HG02610 (cell line): ENCODE measurements at regions not wholly inside any gene's neighbourhood (a gene's known extent, or its start where the extent isn't known, plus 50 kb on each side); places are given as distances from the start of the nearest gene placed in this dataset.

Source experiments
- ATAC-seq: cut with Tn5 transposase; IDR thresholded peaks from one replicate; pipeline ENCODE4 v1.9.1; 2021; ENCODE audit warnings: mild to moderate bottlenecking, moderate library complexity; ENCODE audit not compliant: unreplicated experiment

- ATAC-seq: no peak
Measured at GRCh38 chr16:85370543-85370880, 242.6 kb upstream of the GSE1 start.

DNA sequence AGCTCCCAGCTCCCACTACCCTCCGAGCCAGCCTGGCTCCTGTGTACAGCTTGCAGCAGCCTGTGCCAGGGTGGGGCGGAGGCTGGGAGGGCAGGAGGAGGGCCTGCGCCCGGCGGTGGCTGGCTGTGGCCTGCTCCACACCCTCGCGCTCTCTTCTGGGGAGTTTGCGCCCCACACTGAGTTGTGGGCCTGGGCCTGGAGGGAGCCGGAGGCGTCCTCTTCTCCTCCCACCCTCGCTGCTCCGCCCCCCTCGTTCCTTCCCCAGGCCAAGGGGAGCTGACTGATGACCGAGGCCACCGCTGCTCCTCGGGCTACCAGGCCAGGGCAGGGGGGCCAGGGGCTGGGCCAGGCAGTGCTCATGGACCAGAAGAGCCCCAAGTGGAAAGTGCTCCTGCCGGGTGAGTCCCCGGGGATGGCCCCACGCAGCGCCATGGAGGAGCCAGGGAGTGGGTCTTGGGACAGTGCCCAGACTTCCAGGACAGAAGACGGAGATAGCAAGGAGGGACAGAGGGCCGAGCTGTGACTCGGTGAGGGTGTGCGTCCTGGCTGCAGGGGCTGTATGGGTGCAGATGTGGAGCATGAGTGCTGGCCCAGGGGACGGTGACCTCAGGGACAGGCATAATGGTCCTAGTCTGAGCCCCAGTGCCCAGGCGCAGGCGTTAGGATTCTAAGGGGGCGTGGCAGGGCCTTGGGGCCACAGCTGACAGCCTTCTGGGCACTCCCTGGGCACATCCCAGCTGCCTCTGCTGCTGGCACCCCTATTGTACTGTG lies 242.1 kb upstream of the GSE1 start:
- no peak for ATAC-seq

DNA sequence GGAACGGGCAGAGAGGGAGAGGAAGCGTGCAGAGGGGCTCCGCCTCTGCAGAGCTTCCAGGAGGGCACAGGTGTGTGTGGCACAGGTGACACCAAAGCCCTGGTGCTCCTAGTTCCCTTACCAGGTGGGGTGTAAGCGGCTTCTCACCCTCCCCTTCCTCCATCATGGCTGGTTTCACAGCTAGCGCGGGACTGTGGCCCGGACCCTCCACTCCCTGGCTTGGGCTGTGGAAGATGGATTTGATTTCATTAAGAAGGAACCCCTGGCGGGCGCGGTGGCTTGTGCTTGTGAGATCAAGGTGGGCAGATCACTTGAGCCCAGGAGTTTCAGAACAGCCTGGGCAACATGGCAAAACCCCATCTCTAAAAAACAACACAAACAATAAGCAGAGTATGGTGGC lies 241.2 kb upstream of the GSE1 start:
- no peak for ATAC-seq

- ATAC-seq: no peak
Measured at GRCh38 chr16:85372627-85373372, 240.3 kb upstream of the GSE1 start.

GRCh38 chr16:85373741-85374570 lies 239.2 kb upstream of the GSE1 start:
- ATAC-seq: no peak

DNA sequence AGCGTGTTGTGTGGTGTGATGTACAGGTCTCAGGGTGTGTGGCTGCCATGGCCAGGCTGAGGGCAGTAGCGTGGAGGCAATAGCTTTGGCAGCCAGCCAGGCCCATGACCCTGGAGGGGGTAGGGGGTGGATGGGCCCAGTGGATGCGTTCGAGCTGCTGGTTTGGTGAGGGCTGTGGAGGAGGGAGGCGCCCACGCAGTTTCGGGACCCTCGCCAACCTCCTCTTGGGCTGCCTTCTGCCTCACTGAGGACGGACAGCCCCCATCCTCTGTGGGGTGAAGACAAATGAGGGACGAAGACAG lies 238.6 kb upstream of the GSE1 start:
- ATAC-seq: no peak

DNA sequence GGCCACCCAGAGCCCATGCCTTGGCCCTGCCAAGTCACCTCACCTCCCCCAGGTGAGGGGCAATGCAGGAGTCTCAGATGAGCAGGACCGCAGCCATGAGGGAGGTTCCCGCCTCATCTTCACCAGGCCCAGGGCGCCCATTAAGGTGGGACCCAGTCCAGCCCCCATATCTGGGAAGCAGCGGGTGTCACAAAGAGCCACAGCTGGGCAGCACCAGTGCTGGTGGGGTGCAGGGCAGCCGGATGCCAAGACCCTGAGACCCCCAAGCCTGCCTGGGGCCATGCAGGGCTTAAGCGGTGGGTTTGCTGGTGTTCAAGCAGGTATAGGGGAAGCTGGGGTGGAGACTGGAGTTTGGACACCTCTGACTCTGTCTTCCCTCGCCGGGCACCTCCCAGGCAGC lies 237.8 kb upstream of the GSE1 start:
- ATAC-seq: no peak

DNA sequence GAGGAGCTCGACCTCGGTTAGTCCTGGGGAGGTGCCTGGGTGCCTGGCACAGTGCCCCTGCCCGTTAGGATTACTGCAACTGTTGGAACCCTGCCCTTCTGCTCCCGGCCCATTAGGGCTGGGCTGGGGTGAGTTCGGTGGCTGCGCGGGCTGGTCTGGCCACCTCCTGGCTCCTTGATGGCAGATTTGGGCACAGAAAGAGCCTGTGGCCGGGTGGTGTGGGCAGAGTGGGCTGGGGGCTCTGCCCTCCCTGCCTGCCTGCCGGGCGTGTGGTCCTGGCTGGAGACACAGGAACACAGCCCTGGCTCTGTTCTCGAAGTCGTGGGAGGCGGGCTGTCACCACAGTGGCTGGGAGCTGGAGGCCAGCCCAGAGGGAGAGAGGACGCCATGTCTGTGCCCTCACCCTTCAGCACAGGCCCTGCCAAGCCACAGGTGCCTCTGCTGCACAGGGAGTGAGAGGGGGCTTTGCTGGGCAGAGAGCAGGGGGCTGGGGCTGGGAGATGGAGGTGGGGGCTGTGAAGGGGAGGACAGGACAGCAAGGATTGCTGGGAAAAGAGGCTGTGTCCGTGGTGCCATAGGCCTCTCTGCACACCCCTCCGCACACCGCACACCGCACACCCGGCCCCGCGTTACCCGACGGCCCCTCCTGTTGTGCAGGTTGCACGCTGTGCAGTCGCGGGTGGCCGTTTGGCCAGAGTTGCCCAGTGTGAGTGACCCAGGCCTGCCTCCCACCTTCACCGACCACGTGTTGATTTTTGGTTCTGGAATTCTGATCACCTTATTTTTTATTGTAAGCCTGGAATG lies 236.6 kb upstream of the GSE1 start:
- no peak for ATAC-seq

DNA sequence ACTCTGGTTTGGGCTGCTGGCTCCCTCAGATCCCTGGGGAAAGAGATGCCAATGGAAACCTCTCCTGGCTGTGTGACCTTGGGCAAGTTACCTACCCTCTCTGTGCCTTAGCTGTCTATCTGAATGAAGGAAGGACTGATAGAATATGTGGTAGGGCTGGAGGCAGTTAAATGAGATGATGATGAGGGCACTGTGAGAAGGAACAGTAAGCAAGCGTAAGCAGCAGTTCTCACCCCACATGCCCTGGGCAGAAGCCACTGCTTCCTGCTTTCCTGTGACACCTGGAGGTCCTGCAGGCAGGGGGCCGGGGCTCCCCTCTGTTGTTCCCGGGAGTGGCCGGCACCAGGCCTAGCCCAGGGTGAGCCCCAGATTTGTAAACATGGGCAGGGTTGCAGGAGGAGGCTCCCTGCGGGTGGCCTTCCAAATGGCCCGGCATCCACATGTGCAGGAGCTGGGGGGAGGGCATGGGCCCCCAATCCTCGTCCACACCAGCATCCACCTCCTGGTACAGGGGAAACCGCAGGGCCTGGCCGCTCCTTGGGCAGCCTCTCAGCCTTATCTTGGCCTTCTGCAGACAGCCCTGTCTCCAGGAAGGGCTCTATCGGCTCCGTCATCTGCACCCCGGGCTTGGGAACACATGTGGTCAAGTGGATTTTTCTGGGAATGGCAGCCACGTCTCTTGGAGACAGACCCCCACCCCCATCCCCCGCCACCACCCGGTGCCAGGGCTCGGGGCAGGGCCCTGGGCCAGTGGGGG lies 235.6 kb upstream of the GSE1 start:
- ATAC-seq: no peak

DNA sequence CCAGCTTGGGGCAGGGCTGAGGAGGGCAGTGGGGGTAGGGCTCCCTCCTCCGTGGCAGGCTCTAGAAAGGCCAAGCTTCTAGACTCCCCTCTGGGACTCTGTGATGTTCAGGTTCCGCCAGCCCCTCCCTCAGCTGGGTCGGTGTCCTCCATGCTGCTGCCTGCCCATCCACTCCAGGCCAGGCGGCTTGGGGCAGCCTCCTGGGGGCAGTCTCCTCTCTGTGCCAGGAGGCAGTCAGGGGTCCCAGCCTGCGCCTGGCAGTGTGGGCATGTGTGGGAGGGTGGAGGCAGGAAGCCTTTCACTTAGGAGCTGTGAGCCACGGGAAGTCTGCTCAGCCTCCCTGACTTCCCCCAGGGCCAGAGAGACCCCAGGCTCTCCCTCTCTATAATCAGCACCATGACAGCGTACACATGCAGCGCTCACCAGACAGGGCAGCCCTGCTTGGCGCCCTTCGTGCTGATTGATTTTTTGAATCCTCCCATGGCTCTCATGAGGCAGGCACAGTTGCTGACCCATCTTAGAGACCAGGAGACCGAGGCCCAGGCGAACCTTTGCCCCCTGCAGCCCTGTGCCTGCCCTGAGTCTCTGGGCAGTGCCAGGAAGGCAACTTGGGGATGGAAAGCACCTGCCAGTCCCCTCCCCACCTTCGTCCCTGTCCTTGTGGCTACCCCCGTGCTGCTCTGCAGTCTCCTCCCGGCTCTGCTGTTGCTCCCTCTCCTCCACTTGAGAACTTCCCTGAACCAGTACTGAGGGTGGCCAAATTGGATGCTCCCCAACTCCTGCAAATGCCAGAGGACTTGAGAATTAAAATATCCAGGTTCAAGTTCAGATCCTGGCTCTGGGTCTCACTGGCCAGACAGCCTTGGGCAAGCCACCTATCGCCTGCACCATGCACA lies 234.7 kb upstream of the GSE1 start:
- no peak for ATAC-seq

DNA sequence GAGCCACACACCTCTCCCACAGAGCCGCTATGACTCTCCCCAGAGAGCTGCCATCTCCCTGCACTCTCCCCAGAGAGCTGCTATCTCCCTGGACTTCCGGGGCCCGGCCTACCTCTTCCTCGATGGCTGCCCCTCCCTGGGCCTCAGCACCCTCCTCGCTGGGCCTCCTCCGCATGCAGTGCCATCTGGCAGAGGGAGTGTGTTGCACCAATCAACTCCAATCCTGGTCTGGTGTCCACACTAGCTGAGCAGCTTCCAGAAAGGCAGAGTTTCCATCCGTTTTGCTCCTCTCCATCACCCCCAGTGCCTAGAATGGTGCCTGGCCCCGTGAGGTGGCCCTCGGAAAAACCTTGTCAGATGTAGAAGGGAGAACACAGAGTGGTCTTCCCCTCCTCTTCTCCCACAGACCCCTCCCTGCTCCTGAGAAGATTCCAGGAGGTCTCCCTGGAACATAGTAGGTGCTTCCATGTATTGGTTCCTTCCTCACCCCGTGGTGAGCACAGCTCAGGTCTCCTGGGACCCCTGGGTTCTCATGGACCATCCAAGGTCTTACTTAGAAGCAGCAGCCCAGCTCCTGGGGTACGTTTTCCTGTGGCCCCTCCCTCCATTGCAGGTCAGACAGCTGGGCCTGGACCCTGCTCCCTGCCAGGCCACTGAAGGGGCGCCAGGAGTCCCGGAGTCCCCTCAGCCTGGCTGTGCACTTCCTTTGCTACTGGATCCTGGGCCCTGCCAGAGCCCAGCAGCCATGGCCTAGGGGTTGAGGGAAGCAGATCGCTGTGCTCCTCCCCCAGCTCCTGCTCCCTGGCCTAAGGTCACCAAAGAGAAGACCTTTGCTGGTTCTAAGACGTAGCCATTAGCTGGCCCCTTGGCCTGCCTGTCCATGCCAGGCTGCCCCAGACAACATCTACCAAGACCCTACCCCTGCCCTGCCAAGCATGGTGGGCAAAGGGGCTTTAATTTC lies 233.8 kb upstream of the GSE1 start:
- ATAC-seq: no peak

GRCh38 chr16:85380002-85380395 lies 233.1 kb upstream of the GSE1 start:
- ATAC-seq: no peak

DNA sequence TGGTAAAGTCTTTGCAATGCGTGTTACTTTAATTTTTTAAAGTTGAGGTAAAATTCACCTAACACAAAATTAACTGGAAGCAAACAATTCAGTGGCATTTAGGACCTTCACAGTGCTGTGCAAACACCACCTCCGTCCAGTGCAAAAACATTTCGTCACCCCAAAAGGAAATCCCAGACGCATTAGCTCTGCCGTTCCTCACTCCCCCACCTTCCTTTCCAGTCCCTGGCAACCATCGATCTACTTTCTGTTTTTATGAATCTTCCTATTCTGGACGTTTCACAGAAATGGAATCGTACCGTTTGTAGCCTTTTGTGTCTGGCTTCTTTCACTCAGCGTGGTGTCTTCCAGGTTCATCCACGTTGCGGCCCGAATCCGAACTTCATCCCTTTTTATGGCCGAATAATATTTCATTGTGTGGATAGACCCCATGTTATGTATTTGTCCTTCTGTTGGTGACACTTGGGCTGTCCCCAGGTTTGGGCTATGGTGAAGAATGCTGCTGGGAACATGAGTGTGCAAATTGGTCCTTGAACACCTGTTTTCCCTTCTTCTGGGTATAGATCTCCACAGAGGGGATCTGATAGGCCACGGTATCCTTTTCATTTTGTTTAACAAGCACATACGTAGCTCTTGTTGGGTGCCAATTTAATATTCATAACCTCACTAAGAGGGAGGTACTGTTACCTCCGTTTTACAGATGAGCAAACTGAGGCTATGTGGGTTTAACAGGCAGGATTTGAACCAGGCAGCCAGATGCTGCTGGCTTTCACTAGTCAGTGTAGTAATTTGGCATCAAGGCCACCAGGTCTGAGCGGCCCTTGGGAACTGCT lies 232.0 kb upstream of the GSE1 start:
- ATAC-seq: no peak

DNA sequence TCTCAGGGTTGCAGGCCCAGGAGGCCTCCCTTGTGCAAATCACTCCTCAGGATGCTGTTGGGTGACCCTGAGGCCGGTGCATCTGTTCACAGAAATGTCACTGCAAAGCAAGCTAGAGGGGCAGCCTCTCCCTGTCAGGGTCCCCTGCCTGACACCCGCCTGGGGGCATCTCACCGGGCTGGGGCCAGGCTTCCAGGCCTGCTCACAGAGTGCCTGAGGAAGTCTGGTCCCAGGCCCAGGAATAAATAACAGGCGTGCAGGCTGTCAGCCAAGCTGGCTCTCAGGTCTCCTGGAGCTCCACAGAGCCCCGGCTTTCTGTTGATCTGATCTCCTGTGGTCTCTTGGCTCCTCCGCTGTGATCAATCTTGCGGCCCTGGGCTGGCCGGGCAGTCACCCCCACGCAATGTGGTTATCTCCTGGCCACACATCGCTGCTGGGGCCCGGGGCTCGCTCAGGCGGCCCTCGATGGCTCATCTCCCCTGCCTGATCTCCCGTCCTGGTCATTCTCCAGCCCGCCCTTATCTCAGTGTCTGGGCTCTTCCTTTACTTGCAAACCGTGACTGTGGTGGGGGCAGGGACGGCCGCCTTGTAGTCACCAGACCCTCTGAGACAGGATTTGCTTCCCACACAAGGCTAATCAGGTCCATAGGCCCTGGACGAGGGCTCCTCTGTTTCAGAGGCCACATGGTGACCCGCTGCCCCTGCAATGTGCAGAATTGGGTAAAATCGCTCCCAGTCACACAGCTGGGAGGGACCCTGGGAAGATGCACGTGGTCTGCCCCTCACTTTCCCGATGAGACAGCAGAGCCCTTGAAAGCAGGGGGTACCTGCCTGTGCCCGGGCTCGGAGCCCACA lies 231.2 kb upstream of the GSE1 start:
- no peak for ATAC-seq

DNA sequence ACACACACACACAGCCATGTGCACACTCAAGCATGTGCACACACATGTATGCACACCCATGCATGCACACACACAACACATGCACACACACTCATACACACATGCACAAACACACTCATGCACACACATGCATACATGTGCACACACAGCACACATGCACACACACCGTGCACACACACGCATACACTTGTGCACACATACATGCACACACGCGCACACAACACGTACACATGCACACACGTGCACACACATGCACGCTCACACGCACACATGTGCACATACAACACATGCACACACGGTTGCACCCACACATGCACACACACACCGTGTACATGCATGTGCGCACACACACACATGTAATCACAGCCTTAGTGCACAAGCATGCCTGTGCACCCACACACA lies 230.4 kb upstream of the GSE1 start:
- no peak for ATAC-seq
